ENCODE measurements at regions not wholly inside any gene's neighbourhood (a gene's known extent, or its start where the extent isn't known, plus 50 kb on each side); places are given as distances from the start of the nearest gene placed in this dataset.
A peak's percentile ranks its signal among the peaks of the same experiment; 100 is the strongest.

DNA sequence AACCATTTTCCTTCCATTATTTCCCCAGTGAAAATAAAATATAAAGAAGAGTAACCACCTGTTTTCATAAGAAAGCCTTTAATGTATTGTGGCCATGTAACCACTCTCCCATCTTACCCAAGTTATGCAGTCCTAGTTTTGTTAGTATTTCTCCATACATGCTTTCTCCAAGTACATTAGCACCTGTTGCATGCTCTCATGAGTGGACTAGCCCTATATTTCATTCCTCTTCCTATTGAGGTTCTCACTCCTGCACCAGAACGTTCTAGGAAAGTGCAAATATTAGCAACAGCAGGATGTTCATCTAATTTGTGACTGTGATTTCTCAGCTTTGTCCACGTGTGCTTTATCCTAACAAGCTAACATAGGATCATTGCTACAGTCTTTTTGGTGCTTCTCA, 155.1 kb upstream of the NPVF start:
- in situ Hi-C loops (cut with MboI; ENCODE audit: low sequenced_read_pairs, unreplicated experiment): loop anchor here (10.0 to 25.0 kb wide), 2 partner anchors 119 to 454 kb away; no protein-coding TSS in a partner anchor
- TF ChIP-seq, protein P1, sequence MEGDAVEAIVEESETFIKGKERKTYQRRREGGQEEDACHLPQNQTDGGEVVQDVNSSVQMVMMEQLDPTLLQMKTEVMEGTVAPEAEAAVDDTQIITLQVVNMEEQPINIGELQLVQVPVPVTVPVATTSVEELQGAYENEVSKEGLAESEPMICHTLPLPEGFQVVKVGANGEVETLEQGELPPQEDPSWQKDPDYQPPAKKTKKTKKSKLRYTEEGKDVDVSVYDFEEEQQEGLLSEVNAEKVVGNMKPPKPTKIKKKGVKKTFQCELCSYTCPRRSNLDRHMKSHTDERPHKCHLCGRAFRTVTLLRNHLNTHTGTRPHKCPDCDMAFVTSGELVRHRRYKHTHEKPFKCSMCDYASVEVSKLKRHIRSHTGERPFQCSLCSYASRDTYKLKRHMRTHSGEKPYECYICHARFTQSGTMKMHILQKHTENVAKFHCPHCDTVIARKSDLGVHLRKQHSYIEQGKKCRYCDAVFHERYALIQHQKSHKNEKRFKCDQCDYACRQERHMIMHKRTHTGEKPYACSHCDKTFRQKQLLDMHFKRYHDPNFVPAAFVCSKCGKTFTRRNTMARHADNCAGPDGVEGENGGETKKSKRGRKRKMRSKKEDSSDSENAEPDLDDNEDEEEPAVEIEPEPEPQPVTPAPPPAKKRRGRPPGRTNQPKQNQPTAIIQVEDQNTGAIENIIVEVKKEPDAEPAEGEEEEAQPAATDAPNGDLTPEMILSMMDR (IDR thresholded peaks at IDR 0.05; ENCODE audit: borderline replicate concordance, control extremely low read depth, extremely low read depth, insufficient read depth, missing control alignments): no peak
- DNase-seq (ENCODE audit: low spot score): no peak

DNA sequence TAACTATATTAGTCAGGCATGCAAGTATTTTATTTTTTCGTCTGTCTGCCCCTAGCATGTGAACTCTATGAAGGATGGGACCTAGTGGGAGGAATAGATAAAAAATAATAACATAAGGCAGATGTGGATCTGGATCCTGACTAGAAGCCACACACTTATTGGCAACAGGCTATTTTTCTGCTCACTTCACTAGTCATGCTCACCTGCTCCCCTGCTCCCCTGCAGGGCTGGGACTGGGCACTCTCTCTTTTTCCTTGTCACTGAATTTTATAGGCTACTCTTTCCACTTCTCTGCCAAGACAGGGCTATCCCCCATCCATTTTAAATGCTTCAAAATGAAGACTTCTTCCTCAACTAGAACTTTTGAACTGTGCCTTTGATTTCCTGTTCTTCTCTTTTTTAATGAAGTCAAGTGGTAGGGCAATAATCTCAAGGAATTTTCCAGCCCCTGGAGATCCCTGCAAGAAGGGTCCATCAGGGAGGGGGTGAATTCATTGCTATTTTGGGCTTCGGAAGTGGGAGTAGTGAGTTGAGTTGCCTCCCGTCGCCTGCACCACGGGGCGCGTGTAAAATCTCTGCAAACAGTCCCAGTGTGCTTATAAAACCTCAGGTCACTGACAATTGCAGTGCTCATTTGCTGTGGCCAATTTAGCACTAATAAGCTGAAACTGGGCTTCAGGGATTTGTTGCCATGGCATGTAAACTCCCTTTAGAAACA, 156.7 kb upstream of the NPVF start:
- in situ Hi-C loops (cut with MboI; ENCODE audit: low sequenced_read_pairs, unreplicated experiment): loop anchor here (10.0 to 25.0 kb wide), 2 partner anchors 120 to 452 kb away; no protein-coding TSS in a partner anchor
- TF ChIP-seq, protein P1 (IDR thresholded peaks at IDR 0.05; ENCODE audit: borderline replicate concordance, control extremely low read depth, extremely low read depth, insufficient read depth, missing control alignments): no peak
- no peak for DNase-seq (ENCODE audit: low spot score)

DNA sequence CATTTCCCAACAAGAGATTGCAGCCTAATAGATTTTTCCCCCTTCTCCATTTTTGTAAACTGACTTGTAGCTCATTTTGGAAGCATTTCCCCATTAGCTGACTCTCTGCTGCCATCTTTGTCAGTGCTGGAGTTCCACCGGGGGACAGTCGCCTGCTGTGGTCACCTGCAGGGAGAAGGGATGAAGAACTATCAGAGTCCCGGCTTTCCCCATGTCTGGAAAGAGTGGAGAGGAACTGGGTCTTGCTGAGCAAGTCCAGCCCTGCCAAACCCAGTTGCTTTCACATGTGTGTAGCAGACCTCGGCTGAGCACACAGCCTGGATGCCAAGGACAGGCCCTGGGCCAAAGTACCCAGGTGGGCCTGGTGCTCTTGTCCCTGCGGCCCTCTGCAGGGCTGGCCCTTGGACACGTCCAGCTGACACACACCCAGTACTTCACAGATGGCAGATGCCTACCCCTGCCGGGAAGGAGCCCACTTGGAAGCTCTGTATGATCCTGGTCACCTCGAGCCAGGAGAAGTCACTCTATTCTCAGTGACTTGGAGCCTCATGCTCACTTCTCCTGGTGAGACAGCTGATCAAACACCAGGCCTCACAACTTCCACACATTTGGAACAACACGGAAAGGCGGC, 157.3 kb upstream of the NPVF start:
- DNase-seq (ENCODE audit: low spot score): no peak
- TF ChIP-seq, protein P1 (IDR thresholded peaks at IDR 0.05; ENCODE audit: borderline replicate concordance, control extremely low read depth, extremely low read depth, insufficient read depth, missing control alignments): no peak
- in situ Hi-C loops (cut with MboI; ENCODE audit: low sequenced_read_pairs, unreplicated experiment): loop anchor here (10.0 to 25.0 kb wide), 2 partner anchors 121 to 452 kb away; no protein-coding TSS in a partner anchor

DNA sequence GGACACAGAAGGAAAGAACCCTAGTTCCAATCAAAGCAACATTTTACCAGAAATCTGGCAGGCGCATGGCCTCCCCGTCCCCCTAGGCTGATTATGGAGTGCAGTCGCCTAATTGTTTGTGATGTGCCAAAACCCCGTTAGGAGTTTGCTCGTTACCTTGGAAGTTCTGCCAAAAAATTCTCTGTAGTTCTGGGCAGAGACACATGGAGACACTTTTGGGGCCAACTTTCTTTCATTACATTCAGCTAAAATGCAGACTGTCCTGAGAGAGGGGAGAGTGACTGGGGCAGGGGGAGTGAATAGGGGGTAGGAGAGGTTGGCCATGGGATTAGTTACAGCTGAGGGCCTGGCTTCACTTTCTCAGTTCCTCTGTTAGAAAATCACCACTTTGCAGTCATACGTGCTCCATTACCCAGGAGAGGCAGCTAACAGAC, 158.0 kb upstream of the NPVF start:
- TF ChIP-seq, protein P1 (IDR thresholded peaks at IDR 0.05; ENCODE audit: borderline replicate concordance, control extremely low read depth, extremely low read depth, insufficient read depth, missing control alignments): no peak
- in situ Hi-C loops (cut with MboI; ENCODE audit: low sequenced_read_pairs, unreplicated experiment): loop anchor here (10.0 to 25.0 kb wide), 2 partner anchors 122 to 451 kb away; no protein-coding TSS in a partner anchor
- no peak for DNase-seq (ENCODE audit: low spot score)

DNA sequence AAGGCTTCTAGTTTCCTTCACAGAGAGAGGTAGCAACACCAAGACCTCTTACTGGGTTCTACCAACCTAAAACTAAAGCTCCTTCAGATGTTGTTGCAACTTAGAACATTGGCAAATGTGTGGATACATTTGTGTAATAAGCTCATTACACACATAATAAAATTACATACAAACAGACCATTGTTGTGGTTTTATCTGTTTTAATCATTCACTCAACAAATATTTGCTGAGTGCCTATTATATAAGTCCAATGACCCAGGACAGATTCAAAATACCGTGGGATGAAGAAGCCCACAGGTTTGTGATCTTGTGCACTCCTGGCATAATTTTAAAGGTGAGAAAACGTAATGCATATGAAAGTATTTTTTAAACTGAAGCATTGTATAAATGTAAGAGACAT, 160.4 kb upstream of the NPVF start:
- in situ Hi-C loops (cut with MboI; ENCODE audit: low sequenced_read_pairs, unreplicated experiment): loop anchor here (10.0 to 25.0 kb wide), 2 partner anchors 124 to 449 kb away; no protein-coding TSS in a partner anchor
- no peak for DNase-seq (ENCODE audit: low spot score)
- TF ChIP-seq, protein P1 (IDR thresholded peaks at IDR 0.05; ENCODE audit: borderline replicate concordance, control extremely low read depth, extremely low read depth, insufficient read depth, missing control alignments): no peak

DNA sequence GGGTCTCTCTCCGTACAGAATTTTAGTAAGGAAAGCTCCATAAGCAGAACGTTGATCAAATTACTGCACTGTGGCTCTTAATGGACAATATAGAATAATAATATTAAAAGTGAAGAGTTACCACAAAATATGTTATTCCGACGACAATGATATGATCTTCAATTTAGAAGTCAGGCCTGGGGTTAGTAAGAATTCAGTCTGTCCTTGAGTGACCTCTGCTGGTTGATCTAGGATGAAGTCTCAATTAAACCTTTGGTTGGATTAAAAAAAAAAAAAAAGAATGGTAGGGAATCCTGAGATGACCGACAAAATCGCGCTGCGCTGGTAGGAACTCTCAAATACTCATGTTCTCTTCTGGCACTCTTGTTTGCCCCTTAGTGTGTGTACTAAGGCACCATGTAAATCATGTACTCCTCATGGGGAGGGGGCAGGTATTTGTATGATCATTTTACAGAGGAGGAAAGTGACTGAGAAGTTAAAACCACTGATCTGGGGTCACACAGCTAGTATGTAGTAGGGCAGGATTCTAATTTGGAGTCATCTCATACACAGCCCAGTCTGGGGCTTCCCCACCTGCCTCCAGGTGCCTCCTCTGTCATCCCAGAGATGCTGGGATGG, 161.3 kb upstream of the NPVF start:
- DNase-seq (ENCODE audit: low spot score): peak; percentile 20
- in situ Hi-C loops (cut with MboI; ENCODE audit: low sequenced_read_pairs, unreplicated experiment): loop anchor here (10.0 to 25.0 kb wide), 2 partner anchors 125 to 448 kb away; no protein-coding TSS in a partner anchor
- TF ChIP-seq, protein P1 (IDR thresholded peaks at IDR 0.05; ENCODE audit: borderline replicate concordance, control extremely low read depth, extremely low read depth, insufficient read depth, missing control alignments): peak; percentile 21
